HL-60 (cell line): ENCODE measurements at regions not wholly inside any gene's neighbourhood (a gene's known extent, or its start where the extent isn't known, plus 50 kb on each side); places are given as distances from the start of the nearest gene placed in this dataset.

Experiments
- GABPA ChIP-seq: IDR thresholded peaks from 2 replicates; pipeline ENCODE4 v1.6.1; 2012; ENCODE audit warnings: low read depth
- POLR2AphosphoS5 ChIP-seq: IDR thresholded peaks from 2 replicates; pipeline ENCODE4 v1.6.1; 2012; ENCODE audit warnings: low read depth
- TF ChIP-seq, protein P1 (sequence below): IDR thresholded peaks from one replicate; pipeline ENCODE4 v1.5.1; 2011; ENCODE audit warnings: low read length, control low read depth, inconsistent platforms; ENCODE audit not compliant: insufficient read depth

- TF ChIP-seq, protein P1, sequence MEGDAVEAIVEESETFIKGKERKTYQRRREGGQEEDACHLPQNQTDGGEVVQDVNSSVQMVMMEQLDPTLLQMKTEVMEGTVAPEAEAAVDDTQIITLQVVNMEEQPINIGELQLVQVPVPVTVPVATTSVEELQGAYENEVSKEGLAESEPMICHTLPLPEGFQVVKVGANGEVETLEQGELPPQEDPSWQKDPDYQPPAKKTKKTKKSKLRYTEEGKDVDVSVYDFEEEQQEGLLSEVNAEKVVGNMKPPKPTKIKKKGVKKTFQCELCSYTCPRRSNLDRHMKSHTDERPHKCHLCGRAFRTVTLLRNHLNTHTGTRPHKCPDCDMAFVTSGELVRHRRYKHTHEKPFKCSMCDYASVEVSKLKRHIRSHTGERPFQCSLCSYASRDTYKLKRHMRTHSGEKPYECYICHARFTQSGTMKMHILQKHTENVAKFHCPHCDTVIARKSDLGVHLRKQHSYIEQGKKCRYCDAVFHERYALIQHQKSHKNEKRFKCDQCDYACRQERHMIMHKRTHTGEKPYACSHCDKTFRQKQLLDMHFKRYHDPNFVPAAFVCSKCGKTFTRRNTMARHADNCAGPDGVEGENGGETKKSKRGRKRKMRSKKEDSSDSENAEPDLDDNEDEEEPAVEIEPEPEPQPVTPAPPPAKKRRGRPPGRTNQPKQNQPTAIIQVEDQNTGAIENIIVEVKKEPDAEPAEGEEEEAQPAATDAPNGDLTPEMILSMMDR: no peak
- TF ChIP-seq POLR2AphosphoS5: no peak
- no peak for TF ChIP-seq GABPA
These were observed 310.8 kb upstream of the MAP2 start for GRCh38 chr2:209113026-209113425.
